GM23338 (cell line): ENCODE measurements at regions not wholly inside any gene's neighbourhood (a gene's known extent, or its start where the extent isn't known, plus 50 kb on each side); places are given as distances from the start of the nearest gene placed in this dataset.
A peak's percentile ranks its signal among the peaks of the same experiment; 100 is the strongest.

ENCODE experiments used
- ATAC-seq: fragments of 200-7000 bp; cut with Tn5 transposase; 3 replicates; pipeline ENCODE4 v1.9.1; 2020
- DNase-seq: peaks from one replicate; pipeline ENCODE4 v3.0.0-alpha.2; 2015; ENCODE audit warnings: low spot score
- H2AFZ ChIP-seq: fragments of 200-600 bp; sonication (generic); 2 replicates; pipeline ENCODE4 v1.8.0; 2016; ENCODE audit warnings: antibody characterized with exemption, mild to moderate bottlenecking, moderate library complexity
- H3F3A ChIP-seq: fragments of 200-600 bp; sonication (generic); replicated peaks from 2 replicates; pipeline ENCODE4 v1.8.0; 2017; ENCODE audit warnings: antibody characterized with exemption, mixed run types, low read depth
- H3K27ac ChIP-seq: fragments of 200-600 bp; sonication (generic); 2 replicates; pipeline ENCODE4 v1.6.1; 2016; ENCODE audit warnings: low read depth
- H3K27me3 ChIP-seq: fragments of 200-600 bp; sonication (generic); 2 replicates; pipeline ENCODE4 v1.8.0; 2016; ENCODE audit warnings: mild to moderate bottlenecking, mixed run types, moderate library complexity; ENCODE audit not compliant: insufficient read depth
- H3K36me3 ChIP-seq: fragments of 200-600 bp; sonication (generic); 2 replicates; pipeline ENCODE4 v1.8.0; 2016; ENCODE audit warnings: mild to moderate bottlenecking; ENCODE audit not compliant: insufficient read depth
- H3K4me1 ChIP-seq: fragments of 200-600 bp; sonication (generic); 2 replicates; pipeline ENCODE4 v1.8.0; 2016; ENCODE audit warnings: mild to moderate bottlenecking, moderate library complexity; ENCODE audit not compliant: insufficient read depth
- H3K4me2 ChIP-seq: fragments of 200-600 bp; sonication (generic); 2 replicates; pipeline ENCODE4 v1.7.1; 2017; ENCODE audit warnings: mixed run types
- H3K4me3 ChIP-seq: fragments of 200-600 bp; sonication (generic); 2 replicates; pipeline ENCODE4 v1.6.1; 2016; ENCODE audit warnings: mixed run types
- H3K79me2 ChIP-seq: fragments of 200-600 bp; sonication (generic); replicated peaks from 2 replicates; pipeline ENCODE4 v1.8.0; 2017; ENCODE audit warnings: mild to moderate bottlenecking; ENCODE audit not compliant: insufficient read depth
- H3K9me2 ChIP-seq: fragments of 200-600 bp; sonication (generic); 2 replicates; pipeline ENCODE4 v1.8.0; 2017; ENCODE audit not compliant: insufficient read depth
- H4K20me1 ChIP-seq: fragments of 200-600 bp; sonication (generic); replicated peaks from 2 replicates; pipeline ENCODE4 v1.8.0; 2017; ENCODE audit warnings: mild to moderate bottlenecking; ENCODE audit not compliant: insufficient read depth
- H3K27ac Mint-ChIP-seq: 2 replicates; pipeline ENCODE4 v1.8.0; 2020; ENCODE audit warnings: inconsistent platforms, mild to moderate bottlenecking, moderate library complexity, mixed read lengths
- H3K27me3 Mint-ChIP-seq: 3 replicates; pipeline ENCODE4 v1.8.0; 2022; ENCODE audit warnings: low read depth, mild to moderate bottlenecking, moderate library complexity, mixed read lengths, inconsistent platforms; ENCODE audit not compliant: insufficient read depth, poor library complexity
- H3K36me3 Mint-ChIP-seq: 3 replicates; pipeline ENCODE4 v1.8.0; 2021; ENCODE audit warnings: low read depth, mild to moderate bottlenecking, inconsistent platforms, moderate library complexity, mixed read lengths
- H3K4me1 Mint-ChIP-seq: 3 replicates; pipeline ENCODE4 v1.8.0; 2020; ENCODE audit warnings: mild to moderate bottlenecking, inconsistent platforms, mixed read lengths
- H3K4me3 Mint-ChIP-seq: 3 replicates; pipeline ENCODE4 v1.8.0; 2021; ENCODE audit warnings: moderate library complexity, mild to moderate bottlenecking, inconsistent platforms, mixed read lengths
- H3K9me3 Mint-ChIP-seq: 3 replicates; pipeline ENCODE4 v1.8.0; 2020; ENCODE audit warnings: moderate library complexity, mild to moderate bottlenecking, inconsistent platforms, mixed read lengths
- CREB1 ChIP-seq: fragments of 250-450 bp; sonication (Bioruptor Pico); IDR thresholded peaks from 2 replicates; pipeline ENCODE4 v1.5.0; 2020; ENCODE audit warnings: low read depth, mild to moderate bottlenecking, moderate library complexity
- EZH2 ChIP-seq: fragments of 200-600 bp; sonication (generic); IDR thresholded peaks from one replicate; pipeline ENCODE4 v1.8.0; 2017; ENCODE audit warnings: antibody characterized with exemption, mild to moderate bottlenecking, low read depth; ENCODE audit not compliant: unreplicated experiment
- EZH2phosphoT487 ChIP-seq: fragments of 200-600 bp; sonication (generic); IDR thresholded peaks from one replicate; pipeline ENCODE4 v1.8.1; 2018; ENCODE audit warnings: antibody characterized with exemption; ENCODE audit not compliant: unreplicated experiment
- JUNB ChIP-seq: IDR thresholded peaks from one replicate; pipeline ENCODE4 v1.6.1; 2016; ENCODE audit warnings: antibody characterized with exemption; ENCODE audit not compliant: unreplicated experiment
- NANOG ChIP-seq: IDR thresholded peaks from 2 replicates; pipeline ENCODE4 v1.6.1; 2016; ENCODE audit warnings: antibody characterized with exemption, borderline replicate concordance
- POLR2AphosphoS5 ChIP-seq: IDR thresholded peaks from 2 replicates; pipeline ENCODE4 v1.6.1; 2016; ENCODE audit warnings: antibody characterized with exemption, low read depth
- STAT1 ChIP-seq: IDR thresholded peaks from one replicate; pipeline ENCODE4 v1.6.1; 2016; ENCODE audit warnings: antibody characterized with exemption; ENCODE audit not compliant: unreplicated experiment
- ZNF114 ChIP-seq: fragments of 250-450 bp; sonication (Bioruptor Pico); IDR thresholded peaks from 2 replicates; pipeline ENCODE4 v1.5.0; 2020; ENCODE audit warnings: mild to moderate bottlenecking, moderate library complexity
- ZNF331 ChIP-seq: fragments of 250-450 bp; sonication (Bioruptor Pico); IDR thresholded peaks from 2 replicates; pipeline ENCODE4 v1.5.0; 2020; ENCODE audit warnings: low read depth, mild to moderate bottlenecking, moderate library complexity
- TF ChIP-seq, protein P1 (sequence below), 2 experiments: fragments of 200-600 bp in 1 of 2; sonication (generic) in 1 of 2; conservative IDR thresholded peaks; 2 replicates each; pipeline versions ENCODE4 v1.5.1 to v1.6.1; 2016 to 2017; ENCODE audit warnings: antibody characterized with exemption in 2 of 2, low read depth in 2 of 2, mild to moderate bottlenecking in 2 of 2, moderate library complexity in 1 of 2
- TF ChIP-seq, protein P2 (sequence below): IDR thresholded peaks from 2 replicates; pipeline ENCODE4 v1.6.1; 2016; ENCODE audit warnings: antibody characterized with exemption
- TF ChIP-seq, protein P3 (sequence below): IDR thresholded peaks from one replicate; pipeline ENCODE4 v1.6.1; 2018; ENCODE audit warnings: antibody characterized with exemption; ENCODE audit not compliant: unreplicated experiment

DNA sequence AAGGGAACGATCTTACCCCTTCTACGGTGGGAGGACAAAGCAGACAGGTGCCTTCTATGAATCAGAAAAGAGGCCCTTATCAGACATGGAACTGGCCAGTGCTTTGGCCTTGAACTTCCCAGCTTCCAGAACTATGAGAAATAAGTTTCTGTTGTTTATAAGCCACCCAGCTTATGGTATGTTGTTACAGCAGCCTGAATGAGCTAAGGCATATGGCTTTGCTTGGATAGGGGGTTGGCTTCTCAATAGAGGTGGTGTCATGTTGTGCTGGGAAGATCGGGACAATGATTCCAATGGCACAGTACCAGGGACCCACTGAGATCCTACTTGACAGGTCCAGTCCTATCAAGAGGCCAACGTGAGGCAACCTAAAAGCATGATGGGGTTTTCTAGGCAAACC is 183.4 kb upstream of the BMPER start:
- Histone ChIP-seq H3K36me3 (no peaks in the 10 kb centered on the region), H3K4me2 (no peak overlapping the region), H3K9me2 (0 out of 2 replicates have a peak, but pooled peaks cover 4% of the 10 kb centered on the region), H2AFZ (no peak overlapping the region), H3K27ac (no peak overlapping the region), H3K27me3 (no peaks in the 10 kb centered on the region), H3K4me3 (no peak overlapping the region), H3K4me1 (peaks cover 8% of the 10 kb centered on the region; the same call in 1 of the 2 replicates), H3K79me2 (no peaks in the 10 kb centered on the region), H3F3A (no peaks in the 10 kb centered on the region), H4K20me1 (no peaks in the 10 kb centered on the region)
- ATAC-seq (no peak), DNase-seq (no peak)
- H3K4me3 Mint-ChIP-seq = no peak overlapping the region
- H3K27me3 Mint-ChIP-seq = peaks cover 2% of the 10 kb centered on the region
- H3K27ac Mint-ChIP-seq = no peak overlapping the region
- H3K36me3 Mint-ChIP-seq = no peaks in the 10 kb centered on the region
- peaks cover 8% of the 10 kb centered on the region; the same call in 2 of the 3 replicates for H3K4me1 Mint-ChIP-seq
- H3K9me3 Mint-ChIP-seq = no peaks in the 10 kb centered on the region
- no peak for TF ChIP-seq STAT1
- TF ChIP-seq, protein P1, sequence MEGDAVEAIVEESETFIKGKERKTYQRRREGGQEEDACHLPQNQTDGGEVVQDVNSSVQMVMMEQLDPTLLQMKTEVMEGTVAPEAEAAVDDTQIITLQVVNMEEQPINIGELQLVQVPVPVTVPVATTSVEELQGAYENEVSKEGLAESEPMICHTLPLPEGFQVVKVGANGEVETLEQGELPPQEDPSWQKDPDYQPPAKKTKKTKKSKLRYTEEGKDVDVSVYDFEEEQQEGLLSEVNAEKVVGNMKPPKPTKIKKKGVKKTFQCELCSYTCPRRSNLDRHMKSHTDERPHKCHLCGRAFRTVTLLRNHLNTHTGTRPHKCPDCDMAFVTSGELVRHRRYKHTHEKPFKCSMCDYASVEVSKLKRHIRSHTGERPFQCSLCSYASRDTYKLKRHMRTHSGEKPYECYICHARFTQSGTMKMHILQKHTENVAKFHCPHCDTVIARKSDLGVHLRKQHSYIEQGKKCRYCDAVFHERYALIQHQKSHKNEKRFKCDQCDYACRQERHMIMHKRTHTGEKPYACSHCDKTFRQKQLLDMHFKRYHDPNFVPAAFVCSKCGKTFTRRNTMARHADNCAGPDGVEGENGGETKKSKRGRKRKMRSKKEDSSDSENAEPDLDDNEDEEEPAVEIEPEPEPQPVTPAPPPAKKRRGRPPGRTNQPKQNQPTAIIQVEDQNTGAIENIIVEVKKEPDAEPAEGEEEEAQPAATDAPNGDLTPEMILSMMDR (conservative IDR thresholded peaks at IDR 0.05; ENCODE audit: low read depth in 2 of 2) = no peak
- no peak for TF ChIP-seq ZNF114
- TF ChIP-seq, protein P2, sequence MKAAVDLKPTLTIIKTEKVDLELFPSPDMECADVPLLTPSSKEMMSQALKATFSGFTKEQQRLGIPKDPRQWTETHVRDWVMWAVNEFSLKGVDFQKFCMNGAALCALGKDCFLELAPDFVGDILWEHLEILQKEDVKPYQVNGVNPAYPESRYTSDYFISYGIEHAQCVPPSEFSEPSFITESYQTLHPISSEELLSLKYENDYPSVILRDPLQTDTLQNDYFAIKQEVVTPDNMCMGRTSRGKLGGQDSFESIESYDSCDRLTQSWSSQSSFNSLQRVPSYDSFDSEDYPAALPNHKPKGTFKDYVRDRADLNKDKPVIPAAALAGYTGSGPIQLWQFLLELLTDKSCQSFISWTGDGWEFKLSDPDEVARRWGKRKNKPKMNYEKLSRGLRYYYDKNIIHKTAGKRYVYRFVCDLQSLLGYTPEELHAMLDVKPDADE = no peak
- no peak for TF ChIP-seq JUNB
- no peak for TF ChIP-seq EZH2phosphoT487

DNA sequence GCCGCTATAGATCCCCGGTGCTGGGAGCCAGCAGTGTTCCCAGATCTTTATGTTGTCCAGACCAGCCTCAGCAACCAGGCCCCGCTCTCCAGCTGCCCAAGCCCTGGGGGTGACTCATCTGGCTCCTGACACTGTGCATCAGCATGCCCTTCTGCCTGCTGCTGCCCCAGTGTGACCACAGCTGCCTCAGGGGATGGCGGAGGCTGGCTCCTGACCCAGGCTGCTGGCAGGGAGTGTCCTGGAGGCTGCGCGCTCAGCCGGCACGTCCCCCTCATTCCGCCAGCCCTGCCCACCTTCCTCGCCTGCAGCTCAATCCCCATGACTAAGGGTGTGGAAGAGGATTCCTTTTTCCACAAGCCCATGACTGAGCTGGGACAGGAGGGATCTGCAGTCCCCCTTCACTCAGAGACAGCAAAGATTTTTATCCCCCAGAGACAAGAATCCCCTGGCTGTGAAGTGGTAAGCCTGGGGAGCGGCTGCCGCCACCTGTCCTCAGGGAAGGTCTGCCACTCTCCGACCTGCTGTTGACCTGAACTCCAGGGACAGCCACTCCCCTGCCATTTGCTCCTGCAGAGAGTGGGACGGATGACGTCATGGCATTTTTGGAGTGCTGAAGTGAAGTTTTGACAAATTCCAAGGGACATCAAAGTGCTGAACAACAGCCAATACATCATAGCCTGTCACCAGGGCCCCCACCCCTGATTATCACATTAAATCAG is 182.8 kb upstream of the BMPER start:
- Histone ChIP-seq H3K4me1 (peaks cover 14% of the 10 kb centered on the region), H3K4me2 (no peak overlapping the region), H3K36me3 (no peaks in the 10 kb centered on the region), H3K27ac (no peak overlapping the region), H2AFZ (no peak overlapping the region), H3K9me2 (0 out of 2 replicates have a peak, but pooled peaks cover 4% of the 10 kb centered on the region), H3K4me3 (no peak overlapping the region), H3F3A (no peaks in the 10 kb centered on the region), H3K79me2 (no peaks in the 10 kb centered on the region), H4K20me1 (no peaks in the 10 kb centered on the region), H3K27me3 (no peaks in the 10 kb centered on the region)
- Mint-ChIP-seq H3K4me1 (peaks cover 12% of the 10 kb centered on the region; the same call in 2 of the 3 replicates), H3K27ac (no peak overlapping the region), H3K9me3 (no peaks in the 10 kb centered on the region), H3K4me3 (no peak overlapping the region), H3K36me3 (no peaks in the 10 kb centered on the region), H3K27me3 (peaks cover 2% of the 10 kb centered on the region)
- DNase-seq = no peak
- peak; percentile 16; the same call in 2 of the 3 replicates for ATAC-seq
- TF ChIP-seq, protein P3, sequence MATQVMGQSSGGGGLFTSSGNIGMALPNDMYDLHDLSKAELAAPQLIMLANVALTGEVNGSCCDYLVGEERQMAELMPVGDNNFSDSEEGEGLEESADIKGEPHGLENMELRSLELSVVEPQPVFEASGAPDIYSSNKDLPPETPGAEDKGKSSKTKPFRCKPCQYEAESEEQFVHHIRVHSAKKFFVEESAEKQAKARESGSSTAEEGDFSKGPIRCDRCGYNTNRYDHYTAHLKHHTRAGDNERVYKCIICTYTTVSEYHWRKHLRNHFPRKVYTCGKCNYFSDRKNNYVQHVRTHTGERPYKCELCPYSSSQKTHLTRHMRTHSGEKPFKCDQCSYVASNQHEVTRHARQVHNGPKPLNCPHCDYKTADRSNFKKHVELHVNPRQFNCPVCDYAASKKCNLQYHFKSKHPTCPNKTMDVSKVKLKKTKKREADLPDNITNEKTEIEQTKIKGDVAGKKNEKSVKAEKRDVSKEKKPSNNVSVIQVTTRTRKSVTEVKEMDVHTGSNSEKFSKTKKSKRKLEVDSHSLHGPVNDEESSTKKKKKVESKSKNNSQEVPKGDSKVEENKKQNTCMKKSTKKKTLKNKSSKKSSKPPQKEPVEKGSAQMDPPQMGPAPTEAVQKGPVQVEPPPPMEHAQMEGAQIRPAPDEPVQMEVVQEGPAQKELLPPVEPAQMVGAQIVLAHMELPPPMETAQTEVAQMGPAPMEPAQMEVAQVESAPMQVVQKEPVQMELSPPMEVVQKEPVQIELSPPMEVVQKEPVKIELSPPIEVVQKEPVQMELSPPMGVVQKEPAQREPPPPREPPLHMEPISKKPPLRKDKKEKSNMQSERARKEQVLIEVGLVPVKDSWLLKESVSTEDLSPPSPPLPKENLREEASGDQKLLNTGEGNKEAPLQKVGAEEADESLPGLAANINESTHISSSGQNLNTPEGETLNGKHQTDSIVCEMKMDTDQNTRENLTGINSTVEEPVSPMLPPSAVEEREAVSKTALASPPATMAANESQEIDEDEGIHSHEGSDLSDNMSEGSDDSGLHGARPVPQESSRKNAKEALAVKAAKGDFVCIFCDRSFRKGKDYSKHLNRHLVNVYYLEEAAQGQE = no peak
- no peak for TF ChIP-seq NANOG
- TF ChIP-seq, protein P2 = no peak
- no peak for TF ChIP-seq CREB1
- no peak for TF ChIP-seq ZNF331 (CRISPR knock-in tag)
- no peak for TF ChIP-seq POLR2AphosphoS5
- no peak for TF ChIP-seq JUNB
- TF ChIP-seq EZH2 = no peak
- TF ChIP-seq ZNF114 = no peak
